ENCODE measurements at regions not wholly inside any gene's neighbourhood (a gene's known extent, or its start where the extent isn't known, plus 50 kb on each side); places are given as distances from the start of the nearest gene placed in this dataset.

DNA sequence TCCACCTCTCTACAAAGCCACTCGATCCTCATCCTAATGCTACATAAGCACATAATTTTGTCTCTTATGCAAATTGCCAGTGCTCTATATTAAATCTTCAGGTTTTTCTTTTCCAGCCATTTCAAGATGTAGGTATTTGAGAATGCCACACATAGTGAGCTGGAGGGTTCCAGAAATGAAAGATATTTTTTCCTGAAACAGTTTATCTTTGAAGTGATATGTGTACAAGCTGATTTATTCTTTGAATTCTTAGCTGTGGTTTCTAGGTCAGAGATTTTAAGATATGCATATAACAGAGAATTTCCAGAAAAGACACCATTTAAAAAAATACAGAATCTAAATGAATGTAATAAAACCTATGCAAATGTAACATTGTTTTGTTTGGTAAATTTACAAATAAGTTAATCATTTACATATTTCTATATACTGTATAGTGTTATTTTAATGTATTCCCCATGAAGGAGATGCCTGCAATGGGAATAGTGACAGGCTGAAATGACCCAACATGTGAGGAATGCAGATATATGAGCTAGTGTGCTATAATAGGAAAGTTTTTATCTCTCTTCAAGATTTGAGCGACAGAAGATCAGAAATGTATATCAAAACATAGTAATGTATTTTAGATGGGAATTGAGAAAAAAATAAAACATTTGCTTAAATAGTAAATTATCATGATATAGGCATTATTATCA lies 570.2 kb downstream of the SLITRK1 start:
- intact Hi-C loops (cut with micrococcal nuclease), result no loop called here
- peak; percentile 6 for DNase-seq

More for the DNA sequence above, 570.2 kb downstream of the SLITRK1 start:
- TF ChIP-seq, protein P1, sequence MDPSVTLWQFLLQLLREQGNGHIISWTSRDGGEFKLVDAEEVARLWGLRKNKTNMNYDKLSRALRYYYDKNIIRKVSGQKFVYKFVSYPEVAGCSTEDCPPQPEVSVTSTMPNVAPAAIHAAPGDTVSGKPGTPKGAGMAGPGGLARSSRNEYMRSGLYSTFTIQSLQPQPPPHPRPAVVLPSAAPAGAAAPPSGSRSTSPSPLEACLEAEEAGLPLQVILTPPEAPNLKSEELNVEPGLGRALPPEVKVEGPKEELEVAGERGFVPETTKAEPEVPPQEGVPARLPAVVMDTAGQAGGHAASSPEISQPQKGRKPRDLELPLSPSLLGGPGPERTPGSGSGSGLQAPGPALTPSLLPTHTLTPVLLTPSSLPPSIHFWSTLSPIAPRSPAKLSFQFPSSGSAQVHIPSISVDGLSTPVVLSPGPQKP (IDR thresholded peaks at IDR 0.05; ENCODE audit: borderline replicate concordance, low read depth, low read length), result no peak
- TF ChIP-seq FOS (IDR thresholded peaks at IDR 0.05; ENCODE audit: low read depth, low read length) (no peak), RAD21 (IDR thresholded peaks at IDR 0.05; ENCODE audit: low read length) (no peak), MXI1 (IDR thresholded peaks at IDR 0.05; ENCODE audit: borderline replicate concordance, low read depth, low read length) (no peak), SMC3 (IDR thresholded peaks at IDR 0.05; ENCODE audit: low read depth, low read length) (no peak), POLR2A (IDR thresholded peaks at IDR 0.05; ENCODE audit: low read depth, low read length) (no peak), NFE2L2 (IDR thresholded peaks at IDR 0.05; ENCODE audit: low read depth, low read length) (no peak), BHLHE40 (IDR thresholded peaks at IDR 0.05; ENCODE audit: low read depth, low read length) (no peak), RCOR1 (IDR thresholded peaks at IDR 0.05; ENCODE audit: insufficient replicate concordance, low read length) (no peak), USF2 (IDR thresholded peaks at IDR 0.05; ENCODE audit: low read depth, low read length) (no peak), RFX5 (IDR thresholded peaks at IDR 0.05; ENCODE audit: low read depth, low read length) (no peak), CEBPB (IDR thresholded peaks at IDR 0.05; ENCODE audit: low read depth, low read length) (no peak), MAZ (IDR thresholded peaks at IDR 0.05; ENCODE audit: borderline replicate concordance, low read depth, low read length) (no peak), CHD1 (IDR thresholded peaks at IDR 0.05; ENCODE audit: low read depth, low read length) (no peak), CTCF (conservative IDR thresholded peaks at IDR 0.05; ENCODE audit: low read depth, low read length) (no peak), MAFK (IDR thresholded peaks at IDR 0.05; ENCODE audit: low read depth, low read length) (no peak)
- Histone ChIP-seq H3K27ac (ENCODE audit: insufficient read depth, low read length) (no peak overlapping the region), H3K36me3 (ENCODE audit: control insufficient read depth, insufficient read depth, low read length) (no peaks in the 10 kb centered on the region), H3K27me3 (ENCODE audit: control insufficient read depth, insufficient read depth, low read length) (no peaks in the 10 kb centered on the region), H3K4me1 (ENCODE audit: control insufficient read depth, insufficient read depth, low read length) (no peaks in the 10 kb centered on the region), H4K20me1 (ENCODE audit: insufficient read depth, low read length) (no peaks in the 10 kb centered on the region), H3K4me3 (ENCODE audit: insufficient read depth, low read depth, low read length) (no peak overlapping the region), H2BK15ac (ENCODE audit: low read depth, low read length) (no peak overlapping the region), H2BK5ac (ENCODE audit: low read depth, low read length, poor library complexity, severe bottlenecking) (no peak overlapping the region), H2BK20ac (ENCODE audit: low read depth, low read length) (no peak overlapping the region), H3K4ac (ENCODE audit: low read depth, low read length) (no peak overlapping the region), H3K9me3 (ENCODE audit: control insufficient read depth, insufficient read depth, low read length) (no peaks in the 10 kb centered on the region), H3K9me1 (ENCODE audit: insufficient read depth, low read length) (no peaks in the 10 kb centered on the region), H3K79me1 (ENCODE audit: low read depth in 1 of 2, low read length in 2 of 2) (no peaks in the 10 kb centered on the region), H4K8ac (ENCODE audit: low read depth in 2 of 2, low read length in 2 of 2) (no peak overlapping the region), H4K5ac (ENCODE audit: low read depth, low read length) (no peak overlapping the region), H3K4me2 (ENCODE audit: low read depth, low read length) (no peak overlapping the region), H2BK120ac (ENCODE audit: low read depth, low read length) (no peak overlapping the region), H3K9ac (ENCODE audit: low read depth, low read length) (no peak overlapping the region), H4K91ac (ENCODE audit: insufficient read depth, low read depth, low read length) (no peak overlapping the region), H3K18ac (ENCODE audit: low read depth, low read length) (no peak overlapping the region), H3K56ac (ENCODE audit: extremely low read depth, insufficient read depth, low read length) (no peak overlapping the region), H2AK9ac (replicated peaks; ENCODE audit: low read depth, low read length, poor library complexity) (no peak overlapping the region), H3K14ac (replicated peaks; ENCODE audit: low read depth, low read length) (no peak overlapping the region), H2AK5ac (ENCODE audit: low read depth, low read length) (no peak overlapping the region), H3K23ac (ENCODE audit: low read depth, low read length) (no peak overlapping the region), H2AFZ (replicated peaks; ENCODE audit: low read length, poor library complexity) (no peak overlapping the region)
- peak; percentile 32; the same call in 1 of the 2 replicates for ATAC-seq (ENCODE audit: low read depth)
- POLR2A ChIA-PET (ENCODE audit: unreplicated experiment), result no interaction called here
- no TSS peak for BruUV-seq (replicated peaks)
- CTCF ChIA-PET, result no interaction called here
- no CpG with 5 or more reads among the region's 2 CpGs for WGBS, 2 experiments (ENCODE audit: extremely low coverage in 2 of 2, insufficient read length in 1 of 2)
- in situ Hi-C loops (cut with MboI; ENCODE audit: low sequenced_read_pairs), result no loop called here
- dilution Hi-C loops (cut with HindIII; ENCODE audit: low sequenced_read_pairs, unreplicated experiment), result no loop called here

All from IMR-90 (cell line).